ENCODE measurements at regions not wholly inside any gene's neighbourhood (a gene's known extent, or its start where the extent isn't known, plus 50 kb on each side); places are given as distances from the start of the nearest gene placed in this dataset.
A peak's percentile ranks its signal among the peaks of the same experiment; 100 is the strongest.

- DNase-seq, result no peak
- Histone ChIP-seq H3K27me3 (no peaks in the 10 kb centered on the region), H3K27ac (no peak overlapping the region), H3K4me3 (no peak overlapping the region), H3K36me3 (no peaks in the 10 kb centered on the region), H3K9me3 (no peaks in the 10 kb centered on the region), H3K4me1 (no peaks in the 10 kb centered on the region)
- 28 to 50% (median 38%) methylated on average over 1 of the region's 1 CpG for WGBS, 4 donors
- intact Hi-C loops (cut with DNase I), result loop anchor here in 1 of 10 donors (1.0 kb wide), 1 partner anchor 17 kb away; no protein-coding TSS in a partner anchor
- no peak for TF ChIP-seq CTCF (IDR thresholded peaks at IDR 0.05)
- peak in 2 of 4 donors; percentile 52 to 64 for ATAC-seq
These were observed 178.0 kb downstream of the MDFIC start for GRCh38 chr7:115099906-115100305.

DNA sequence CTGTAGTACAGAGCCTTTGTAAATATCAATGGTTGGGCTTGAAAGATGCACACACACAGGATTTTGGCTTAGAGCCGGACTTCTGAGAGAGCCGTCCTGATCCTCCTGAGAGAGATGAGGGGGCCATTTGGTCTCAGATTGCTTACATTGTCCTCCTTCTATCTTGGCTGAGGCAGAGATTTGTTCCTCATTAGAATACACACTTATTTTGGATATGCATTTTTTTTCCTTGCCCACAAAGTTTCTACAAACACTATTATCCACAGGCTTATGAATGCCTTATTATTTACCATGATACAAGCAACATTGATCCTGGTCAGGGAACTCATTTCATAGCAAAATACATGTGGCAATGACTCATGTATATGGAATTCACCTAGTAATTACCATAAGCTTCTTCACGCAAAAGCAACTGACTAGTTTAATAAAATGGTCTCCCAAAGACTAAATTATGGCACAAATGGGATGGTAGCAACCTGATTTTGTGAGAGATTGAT lies 175.3 kb downstream of the MDFIC start:
- Histone ChIP-seq H3K27ac (no peak overlapping the region), H3K27me3 (no peaks in the 10 kb centered on the region), H3K9me3 (no peaks in the 10 kb centered on the region), H3K4me3 (no peak overlapping the region), H3K36me3 (no peaks in the 10 kb centered on the region), H3K4me1 (no peaks in the 10 kb centered on the region)
- intact Hi-C loops (cut with DNase I), result no loop called here
- TF ChIP-seq CTCF (IDR thresholded peaks at IDR 0.05) (no peak), POLR2A (IDR thresholded peaks at IDR 0.05) (no peak)
- 50 to 67% (median 57%) methylated on average over 3 of the region's 3 CpGs for WGBS, 4 donors
- DNase-seq, result no peak
- no peak for ATAC-seq

DNA sequence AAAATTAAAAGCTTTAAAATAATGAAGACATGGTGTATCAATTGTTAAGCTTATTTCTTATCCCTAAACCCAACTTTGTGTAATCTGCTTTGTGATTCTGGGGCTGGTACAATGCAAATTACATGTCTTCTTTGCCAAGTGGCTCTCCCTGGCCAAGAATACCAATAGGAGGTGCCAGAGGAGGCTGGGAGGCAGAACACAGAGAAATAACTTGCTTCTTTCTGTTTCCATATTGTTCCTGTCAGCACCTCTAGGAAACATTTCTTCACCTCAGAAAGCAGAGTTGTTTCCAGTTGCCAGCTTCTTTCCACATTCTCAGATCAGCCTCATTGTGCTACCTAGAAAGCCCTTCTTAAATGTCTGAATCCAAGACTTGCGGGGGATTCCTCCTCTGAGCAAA lies 174.4 kb downstream of the MDFIC start:
- ATAC-seq (no peak), DNase-seq (no peak)
- H3K4me3 ChIP-seq, result no peak overlapping the region
- H3K4me1 ChIP-seq, result no peaks in the 10 kb centered on the region
- no peaks in the 10 kb centered on the region for H3K27me3 ChIP-seq
- intact Hi-C loops (cut with DNase I), result no loop called here
- no peaks in the 10 kb centered on the region for H3K36me3 ChIP-seq
- H3K27ac ChIP-seq, result no peak overlapping the region
- 94 to 98% (median 95%) methylated on average over 1 of the region's 1 CpG for WGBS, 4 donors
- no peaks in the 10 kb centered on the region for H3K9me3 ChIP-seq
- no peak for TF ChIP-seq POLR2A (IDR thresholded peaks at IDR 0.05)
- TF ChIP-seq CTCF (IDR thresholded peaks at IDR 0.05), result no peak

DNA sequence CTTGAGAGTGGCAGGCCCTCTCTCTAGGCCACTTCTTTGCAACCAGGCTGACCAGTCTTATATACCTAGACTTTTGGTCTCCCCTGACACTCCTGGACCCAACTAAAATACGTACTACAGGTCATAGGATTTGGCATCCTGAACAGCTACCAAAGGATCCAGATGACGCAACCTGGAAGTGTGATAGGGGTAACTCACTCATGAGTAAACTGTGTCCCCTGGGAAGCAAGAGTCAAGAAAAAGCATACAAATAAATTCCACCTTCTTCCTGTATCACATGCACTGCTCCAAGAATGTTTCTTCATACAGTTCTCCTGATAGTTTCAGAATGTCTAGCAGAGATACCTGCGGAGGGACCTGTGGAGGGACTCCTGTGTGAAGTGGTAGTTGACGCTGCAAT lies 172.3 kb downstream of the MDFIC start:
- Histone ChIP-seq H3K27ac (no peak overlapping the region), H3K9me3 (no peaks in the 10 kb centered on the region), H3K27me3 (no peaks in the 10 kb centered on the region), H3K36me3 (no peaks in the 10 kb centered on the region), H3K4me1 (peaks cover 0 to 2% (median 0%) of the 10 kb centered on the region in 12 donors), H3K4me3 (no peak overlapping the region)
- 85 to 94% (median 93%) methylated on average over 4 of the region's 4 CpGs for WGBS, 4 donors
- DNase-seq (no peak), ATAC-seq (no peak)
- intact Hi-C loops (cut with DNase I), result no loop called here
- TF ChIP-seq CTCF (IDR thresholded peaks at IDR 0.05) (no peak), POLR2A (IDR thresholded peaks at IDR 0.05) (no peak)

Data from heart left ventricle (tissue), 16 donors.